Calu3 (cell line): ENCODE measurements at regions not wholly inside any gene's neighbourhood (a gene's known extent, or its start where the extent isn't known, plus 50 kb on each side); places are given as distances from the start of the nearest gene placed in this dataset.

Source experiments
- BruUV-seq: library from RNA; stranded (reverse); fragments of 400-500 nt; replicated peaks from 2 replicates; lab custom pipeline; 2021; lab: Mats Ljungman, UMichigan
- CTCF ChIA-PET: fragments of 300-600 bp; sonication (Branson Sonifier 250); formaldehyde crosslinking; loops from one replicate; lab custom pipeline; 2022; ENCODE audit warnings: antibody characterized with exemption; lab: Charles Lee
- DNase-seq: peaks from one replicate; pipeline ENCODE4 v3.0.0; 2022
- H3K27ac Mint-ChIP-seq: one replicate; pipeline ENCODE4 v1.8.0; 2022; ENCODE audit warnings: mixed read lengths; ENCODE audit not compliant: unreplicated experiment
- H3K27me3 Mint-ChIP-seq: one replicate; pipeline ENCODE4 v1.8.0; 2022; ENCODE audit warnings: mixed read lengths; ENCODE audit not compliant: unreplicated experiment
- H3K36me3 Mint-ChIP-seq: one replicate; pipeline ENCODE4 v1.8.0; 2022; ENCODE audit warnings: mild to moderate bottlenecking, moderate library complexity, mixed read lengths; ENCODE audit not compliant: insufficient read depth, unreplicated experiment
- H3K4me1 Mint-ChIP-seq: one replicate; pipeline ENCODE4 v1.8.0; 2022; ENCODE audit warnings: mild to moderate bottlenecking, low read depth, mixed read lengths; ENCODE audit not compliant: unreplicated experiment
- H3K4me3 Mint-ChIP-seq: one replicate; pipeline ENCODE4 v1.8.0; 2022; ENCODE audit warnings: mild to moderate bottlenecking, low read depth, moderate library complexity, mixed read lengths; ENCODE audit not compliant: unreplicated experiment
- H3K9me3 Mint-ChIP-seq: one replicate; pipeline ENCODE4 v1.8.0; 2022; ENCODE audit warnings: low read depth, mixed read lengths; ENCODE audit not compliant: unreplicated experiment
- CTCF ChIP-seq: fragments of 200-600 bp; IDR thresholded peaks from one replicate; pipeline ENCODE4 v1.8.0; 2022; ENCODE audit warnings: antibody characterized with exemption; ENCODE audit not compliant: unreplicated experiment
- intact Hi-C: fragments of 100-400 bp; cut with micrococcal nuclease; formaldehyde crosslinking; loops from one replicate; pipeline ENCODE4 v1.10.0; 2022; ENCODE audit not compliant: unreplicated experiment

- no TSS peak for BruUV-seq
- no peak overlapping the region for H3K4me3 Mint-ChIP-seq
- H3K27me3 Mint-ChIP-seq, result no peaks in the 10 kb centered on the region
- intact Hi-C loops, result no loop called here
- no peaks in the 10 kb centered on the region for H3K36me3 Mint-ChIP-seq
- no peak for TF ChIP-seq CTCF
- peaks cover 3% of the 10 kb centered on the region for H3K9me3 Mint-ChIP-seq
- no peak overlapping the region for H3K27ac Mint-ChIP-seq
- CTCF ChIA-PET, result no interaction called here
- DNase-seq, result no peak
- H3K4me1 Mint-ChIP-seq, result no peaks in the 10 kb centered on the region
These were observed 609.7 kb upstream of the GOLIM4 start for GRCh38 chr3:168705412-168705811.

GRCh38 chr3:168696051-168696450, 600.3 kb upstream of the GOLIM4 start:
- H3K27me3 Mint-ChIP-seq, result no peaks in the 10 kb centered on the region
- intact Hi-C loops, result no loop called here
- H3K27ac Mint-ChIP-seq, result no peak overlapping the region
- no TSS peak for BruUV-seq
- peaks cover 24% of the 10 kb centered on the region for H3K4me1 Mint-ChIP-seq
- no peaks in the 10 kb centered on the region for H3K36me3 Mint-ChIP-seq
- DNase-seq, result no peak
- CTCF ChIA-PET, result interaction anchor here (0.6 kb wide), 1 partner anchor 364 kb away, joined by 6 read pairs; no protein-coding TSS in a partner anchor
- TF ChIP-seq CTCF, result no peak
- peaks cover under 1% of the 10 kb centered on the region for H3K9me3 Mint-ChIP-seq
- H3K4me3 Mint-ChIP-seq, result no peak overlapping the region

GRCh38 chr3:168693870-168694269, 598.1 kb upstream of the GOLIM4 start:
- no TSS peak for BruUV-seq
- DNase-seq, result no peak
- CTCF ChIA-PET, result no interaction called here

GRCh38 chr3:168688267-168688666, 592.5 kb upstream of the GOLIM4 start:
- intact Hi-C loops, result no loop called here

More at GRCh38 chr3:168693870-168694269, 598.1 kb upstream of the GOLIM4 start:
- Mint-ChIP-seq H3K9me3 (no peaks in the 10 kb centered on the region), H3K27me3 (no peaks in the 10 kb centered on the region), H3K4me3 (no peak overlapping the region), H3K36me3 (no peaks in the 10 kb centered on the region), H3K27ac (no peak overlapping the region), H3K4me1 (peaks cover 30% of the 10 kb centered on the region)
- no peak for TF ChIP-seq CTCF
- intact Hi-C loops, result no loop called here

More at GRCh38 chr3:168688267-168688666, 592.5 kb upstream of the GOLIM4 start:
- Mint-ChIP-seq H3K4me3 (no peak overlapping the region), H3K27me3 (no peaks in the 10 kb centered on the region), H3K4me1 (peaks cover 16% of the 10 kb centered on the region), H3K9me3 (no peaks in the 10 kb centered on the region), H3K27ac (no peak overlapping the region), H3K36me3 (no peaks in the 10 kb centered on the region)
- no peak for TF ChIP-seq CTCF
- CTCF ChIA-PET, result no interaction called here
- DNase-seq, result no peak
- BruUV-seq, result no TSS peak
